Thyroid gland (tissue), 4 donors: ENCODE measurements at regions not wholly inside any gene's neighbourhood (a gene's known extent, or its start where the extent isn't known, plus 50 kb on each side); places are given as distances from the start of the nearest gene placed in this dataset.

ENCODE experiments used
- DNase-seq, 2 donors: peaks; one replicate each; pipeline ENCODE4 v3.0.0-alpha.2; 2019
- H3K27ac ChIP-seq, 3 donors: fragments of 200-600 bp; sonication (generic); 1 replicate in 2 of 3; 2 replicates in 1 of 3; pipeline ENCODE4 v1.5.1; 2016 to 2019; ENCODE audit warnings: mild to moderate bottlenecking in 1 of 3, moderate library complexity in 1 of 3
- H3K27me3 ChIP-seq: fragments of 200-600 bp; sonication (generic); one replicate; pipeline ENCODE4 v1.5.1; 2019
- H3K36me3 ChIP-seq, 2 donors: fragments of 200-600 bp; sonication (generic); one replicate each; pipeline ENCODE4 v1.5.1; 2016 to 2019
- H3K4me1 ChIP-seq, 2 donors: fragments of 200-600 bp; sonication (generic); one replicate each; pipeline ENCODE4 v1.5.1; 2017 to 2019
- H3K4me3 ChIP-seq, 3 donors: fragments of 200-600 bp; sonication (generic); replicated peaks in 1 of 3; 1 replicate in 2 of 3; 2 replicates in 1 of 3; pipeline ENCODE4 v1.5.1; 2016; ENCODE audit warnings: mild to moderate bottlenecking in 1 of 3
- H3K9me3 ChIP-seq: fragments of 200-600 bp; sonication (generic); one replicate; pipeline ENCODE4 v1.5.1; 2017
- CTCF ChIP-seq, 6 experiments: fragments of 200-600 bp in 3 of 6; fragments of 450-650 bp in 3 of 6; sonication (generic) in 3 of 6; IDR thresholded peaks; one replicate each; pipeline ENCODE4 v1.5.1; 2016 to 2019; ENCODE audit warnings: antibody characterized with exemption in 6 of 6, mild to moderate bottlenecking in 2 of 6, inconsistent platforms in 1 of 6, moderate library complexity in 1 of 6
- POLR2A ChIP-seq, 2 donors: fragments of 450-650 bp; IDR thresholded peaks; one replicate each; pipeline ENCODE4 v1.6.1; 2017; ENCODE audit warnings: antibody characterized with exemption in 2 of 2, mild to moderate bottlenecking in 2 of 2, moderate library complexity in 1 of 2
- WGBS, 2 donors: methylation state at CpG; one replicate each; pipeline ENCODE4 v1.1.5; 2017; 5-methylcytosine and 5-hydroxymethylcytosine counted together
- intact Hi-C: fragments of 100-400 bp; cut with DNase I; formaldehyde crosslinking; loops from one replicate; pipeline ENCODE4 v1.15.1; 2023

GRCh38 chr11:116698080-116698479, 74.7 kb downstream of the BUD13 start:
- intact Hi-C loops: no loop called here
- WGBS, 2 donors: 64 to 80% methylated on average over 1 of the region's 1 CpG
- Histone ChIP-seq H3K27me3 (no peaks in the 10 kb centered on the region), H3K4me3 (no peak overlapping the region), H3K9me3 (no peaks in the 10 kb centered on the region), H3K27ac (no peak overlapping the region), H3K4me1 (no peaks in the 10 kb centered on the region), H3K36me3 (no peaks in the 10 kb centered on the region)
- DNase-seq: no peak
- TF ChIP-seq POLR2A (IDR thresholded peaks at IDR 0.05): no peak
- no peak for TF ChIP-seq CTCF (IDR thresholded peaks at IDR 0.05)

GRCh38 chr11:116697639-116698038, 75.1 kb downstream of the BUD13 start:
- no peak for DNase-seq

GRCh38 chr11:116697011-116697410, 75.8 kb downstream of the BUD13 start:
- no peaks in the 10 kb centered on the region for H3K4me1 ChIP-seq
- H3K36me3 ChIP-seq: no peaks in the 10 kb centered on the region
- no peak for DNase-seq
- no peak overlapping the region for H3K27ac ChIP-seq
- no peaks in the 10 kb centered on the region for H3K9me3 ChIP-seq
- TF ChIP-seq CTCF (IDR thresholded peaks at IDR 0.05): no peak
- TF ChIP-seq POLR2A (IDR thresholded peaks at IDR 0.05): no peak
- H3K27me3 ChIP-seq: no peaks in the 10 kb centered on the region
- 74% methylated on average over 4 of the region's 4 CpGs for WGBS, 2 donors
- intact Hi-C loops: no loop called here
- H3K4me3 ChIP-seq: no peak overlapping the region

More at GRCh38 chr11:116697639-116698038, 75.1 kb downstream of the BUD13 start:
- Histone ChIP-seq H3K27me3 (no peaks in the 10 kb centered on the region), H3K4me1 (no peaks in the 10 kb centered on the region), H3K9me3 (no peaks in the 10 kb centered on the region), H3K27ac (no peak overlapping the region), H3K4me3 (no peak overlapping the region), H3K36me3 (no peaks in the 10 kb centered on the region)
- intact Hi-C loops: no loop called here
- 72 to 81% methylated on average over 7 of the region's 7 CpGs for WGBS, 2 donors
- TF ChIP-seq CTCF (IDR thresholded peaks at IDR 0.05) (no peak), POLR2A (IDR thresholded peaks at IDR 0.05) (no peak)

- TF ChIP-seq POLR2A (IDR thresholded peaks at IDR 0.05) (no peak), CTCF (IDR thresholded peaks at IDR 0.05) (no peak)
- Histone ChIP-seq H3K4me1 (no peaks in the 10 kb centered on the region), H3K4me3 (no peak overlapping the region), H3K9me3 (no peaks in the 10 kb centered on the region), H3K27me3 (no peaks in the 10 kb centered on the region), H3K27ac (no peak overlapping the region), H3K36me3 (no peaks in the 10 kb centered on the region)
- DNase-seq: no peak
- 61 to 63% methylated on average over 11 of the region's 11 CpGs for WGBS, 2 donors
- intact Hi-C loops: no loop called here
These were observed 76.3 kb downstream of the BUD13 start for GRCh38 chr11:116696381-116696941.

GRCh38 chr11:116695657-116696254, 77.0 kb downstream of the BUD13 start:
- Histone ChIP-seq H3K36me3 (no peaks in the 10 kb centered on the region), H3K4me3 (no peak overlapping the region), H3K27me3 (no peaks in the 10 kb centered on the region), H3K4me1 (no peaks in the 10 kb centered on the region), H3K27ac (no peak overlapping the region), H3K9me3 (no peaks in the 10 kb centered on the region)
- no peak for DNase-seq
- intact Hi-C loops: no loop called here
- TF ChIP-seq POLR2A (IDR thresholded peaks at IDR 0.05) (no peak), CTCF (IDR thresholded peaks at IDR 0.05) (no peak)
